ENCODE measurements at regions not wholly inside any gene's neighbourhood (a gene's known extent, or its start where the extent isn't known, plus 50 kb on each side); places are given as distances from the start of the nearest gene placed in this dataset.

GRCh38 chr2:105593221-105593967, 151.3 kb upstream of the NCK2 start:
- no peak for DNase-seq (ENCODE audit: low read depth)

GRCh38 chr2:105592288-105592687, 152.4 kb upstream of the NCK2 start:
- DNase-seq (ENCODE audit: low read depth) = no peak

GRCh38 chr2:105590780-105591660, 153.7 kb upstream of the NCK2 start:
- no peak for DNase-seq (ENCODE audit: low read depth)

- DNase-seq (ENCODE audit: low read depth) = no peak
These were observed 156.1 kb upstream of the NCK2 start for GRCh38 chr2:105588581-105588980.

- no peak for DNase-seq (ENCODE audit: low read depth)
These were observed 157.1 kb upstream of the NCK2 start for GRCh38 chr2:105587637-105588036.

GRCh38 chr2:105584435-105585010, 160.2 kb upstream of the NCK2 start:
- DNase-seq (ENCODE audit: low read depth) = no peak

GRCh38 chr2:105582952-105583660, 161.6 kb upstream of the NCK2 start:
- DNase-seq (ENCODE audit: low read depth) = no peak

- no peak for DNase-seq (ENCODE audit: low read depth)
These were observed 163.2 kb upstream of the NCK2 start for GRCh38 chr2:105581555-105581944.

GRCh38 chr2:105580870-105581554, 163.7 kb upstream of the NCK2 start:
- DNase-seq (ENCODE audit: low read depth) = no peak

- no peak for DNase-seq (ENCODE audit: low read depth)
These were observed 164.5 kb upstream of the NCK2 start for GRCh38 chr2:105580216-105580615.

GRCh38 chr2:105578166-105578565, 166.5 kb upstream of the NCK2 start:
- DNase-seq (ENCODE audit: low read depth) = no peak

- no peak for DNase-seq (ENCODE audit: low read depth)
These were observed 166.9 kb upstream of the NCK2 start for GRCh38 chr2:105577762-105578161.

GRCh38 chr2:105576440-105577241, 168.1 kb upstream of the NCK2 start:
- DNase-seq (ENCODE audit: low read depth) = peak; percentile 32

- no peak for DNase-seq (ENCODE audit: low read depth)
These were observed 168.7 kb upstream of the NCK2 start for GRCh38 chr2:105576050-105576439.

GRCh38 chr2:105575499-105576025, 169.2 kb upstream of the NCK2 start:
- no peak for DNase-seq (ENCODE audit: low read depth)

GRCh38 chr2:105574796-105575344, 169.8 kb upstream of the NCK2 start:
- no peak for DNase-seq (ENCODE audit: low read depth)

GRCh38 chr2:105573910-105574655, 170.6 kb upstream of the NCK2 start:
- no peak for DNase-seq (ENCODE audit: low read depth)

- DNase-seq (ENCODE audit: low read depth) = no peak
These were observed 171.2 kb upstream of the NCK2 start for GRCh38 chr2:105573490-105573889.

- no peak for DNase-seq (ENCODE audit: low read depth)
These were observed 172.7 kb upstream of the FHL2 start for GRCh38 chr2:105571445-105571987.
